Stimulated activated naive CD8-positive, alpha-beta T cell treated with anti-CD3 and anti-CD28 coated beads, Interleukin-15, amount 100 ng/mL, for 72 hours (primary cell): ENCODE measurements at regions not wholly inside any gene's neighbourhood (a gene's known extent, or its start where the extent isn't known, plus 50 kb on each side); places are given as distances from the start of the nearest gene placed in this dataset.
"Not testable (repeated sequence)": the region's sequence is repeated elsewhere in the genome, so short reads cannot be mapped to it uniquely, and the experiment has no call there.

ENCODE experiments used
- ATAC-seq: fragments of 150-1000 bp; cut with Tn5 transposase; 2 replicates; pipeline ENCODE4 v1.10.0; 2021; ENCODE audit warnings: mild to moderate bottlenecking, moderate library complexity
- DNase-seq, 2 donors: peaks; one replicate each; pipeline ENCODE4 v3.0.0; 2021 to 2022
- H3K27ac Mint-ChIP-seq, 2 donors: one replicate each; pipeline ENCODE4 v1.8.0; 2022; ENCODE audit warnings: mild to moderate bottlenecking in 2 of 2, mixed read lengths in 2 of 2, moderate library complexity in 2 of 2
- H3K27me3 Mint-ChIP-seq: one replicate; pipeline ENCODE4 v1.8.0; 2022; ENCODE audit warnings: mixed read lengths
- H3K4me1 Mint-ChIP-seq: one replicate; pipeline ENCODE4 v1.8.0; 2022; ENCODE audit warnings: mild to moderate bottlenecking, mixed read lengths
- H3K4me3 Mint-ChIP-seq, 2 donors: one replicate each; pipeline ENCODE4 v1.8.0; 2022; ENCODE audit warnings: mild to moderate bottlenecking in 2 of 2, mixed read lengths in 2 of 2, moderate library complexity in 1 of 2
- H3K9me3 Mint-ChIP-seq, 2 donors: one replicate each; pipeline ENCODE4 v1.8.0; 2022; ENCODE audit warnings: mixed read lengths in 2 of 2

DNA sequence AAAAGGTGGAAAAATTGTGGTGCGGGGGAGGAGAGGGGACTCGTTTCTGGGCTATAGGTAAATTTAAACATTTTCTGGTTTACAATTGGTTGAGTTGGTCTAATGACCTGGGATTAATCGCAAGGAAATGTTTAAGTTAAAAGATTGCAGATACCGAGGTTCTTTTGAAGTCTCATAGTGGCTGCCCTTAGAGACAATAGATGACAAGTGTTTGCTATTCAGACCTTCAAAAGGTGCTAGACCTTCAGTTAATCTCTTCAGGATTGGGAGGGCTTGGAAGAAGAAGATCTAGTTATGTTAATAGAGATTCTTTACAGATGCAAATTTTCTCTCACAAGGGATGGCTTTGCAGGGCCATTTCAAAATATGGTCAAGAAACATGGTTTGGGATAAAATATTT lies 2286.1 kb upstream of the AGA start:
- no peaks in the 10 kb centered on the region for H3K4me1 Mint-ChIP-seq
- no peaks in the 10 kb centered on the region for H3K27me3 Mint-ChIP-seq
- DNase-seq, result no peak
- H3K4me3 Mint-ChIP-seq, result no peak overlapping the region
- ATAC-seq, result no peak
- H3K27ac Mint-ChIP-seq, result no peak overlapping the region
- H3K9me3 Mint-ChIP-seq, result peaks cover 7 to 9% of the 10 kb centered on the region in 2 donors

DNA sequence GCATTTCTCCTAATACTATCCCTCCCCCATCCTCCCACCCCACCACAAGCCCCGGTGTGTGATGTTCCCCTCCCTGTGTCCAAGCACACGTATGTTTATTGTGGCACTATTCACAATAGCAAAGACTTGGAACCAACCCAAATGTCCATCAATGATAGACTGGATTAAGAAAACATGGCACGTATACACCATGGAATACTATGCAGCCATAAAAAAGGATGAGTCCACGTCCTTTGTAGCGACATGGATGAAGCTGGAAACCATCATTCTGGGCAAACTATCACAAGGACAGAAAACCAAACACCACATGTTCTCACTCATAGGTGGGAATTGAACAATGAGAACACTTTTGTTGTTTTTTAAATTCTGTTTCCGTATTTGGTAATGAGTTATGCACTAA lies 2294.6 kb upstream of the AGA start:
- not testable (repeated sequence) for H3K4me3 Mint-ChIP-seq, H3K4me1 Mint-ChIP-seq, H3K27me3 Mint-ChIP-seq, H3K9me3 Mint-ChIP-seq, ATAC-seq, DNase-seq, H3K27ac Mint-ChIP-seq

DNA sequence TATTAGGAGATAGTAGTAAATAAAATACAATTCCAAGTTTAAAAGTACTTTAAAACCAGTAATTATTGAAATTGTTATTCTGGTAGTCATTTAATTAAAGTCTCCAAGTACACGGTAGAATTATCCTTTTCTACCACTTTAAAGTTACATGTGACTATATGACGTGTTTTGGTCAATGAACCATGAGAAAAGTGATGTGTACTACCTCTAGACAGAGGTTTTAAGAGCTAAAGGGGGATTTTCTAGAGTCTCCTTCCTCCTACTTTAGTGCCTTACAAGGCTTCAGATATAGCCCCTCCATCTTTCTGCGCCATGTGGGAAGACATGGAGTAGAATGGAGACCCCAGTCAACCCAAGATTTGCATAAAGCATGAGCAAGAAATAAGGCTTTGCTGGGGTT lies 2296.6 kb upstream of the AGA start:
- Mint-ChIP-seq H3K27ac (no peak overlapping the region), H3K4me3 (no peak overlapping the region), H3K9me3 (peaks cover 0 to 5% of the 10 kb centered on the region in 2 donors), H3K27me3 (no peaks in the 10 kb centered on the region), H3K4me1 (no peaks in the 10 kb centered on the region)
- DNase-seq, result no peak
- no peak for ATAC-seq

DNA sequence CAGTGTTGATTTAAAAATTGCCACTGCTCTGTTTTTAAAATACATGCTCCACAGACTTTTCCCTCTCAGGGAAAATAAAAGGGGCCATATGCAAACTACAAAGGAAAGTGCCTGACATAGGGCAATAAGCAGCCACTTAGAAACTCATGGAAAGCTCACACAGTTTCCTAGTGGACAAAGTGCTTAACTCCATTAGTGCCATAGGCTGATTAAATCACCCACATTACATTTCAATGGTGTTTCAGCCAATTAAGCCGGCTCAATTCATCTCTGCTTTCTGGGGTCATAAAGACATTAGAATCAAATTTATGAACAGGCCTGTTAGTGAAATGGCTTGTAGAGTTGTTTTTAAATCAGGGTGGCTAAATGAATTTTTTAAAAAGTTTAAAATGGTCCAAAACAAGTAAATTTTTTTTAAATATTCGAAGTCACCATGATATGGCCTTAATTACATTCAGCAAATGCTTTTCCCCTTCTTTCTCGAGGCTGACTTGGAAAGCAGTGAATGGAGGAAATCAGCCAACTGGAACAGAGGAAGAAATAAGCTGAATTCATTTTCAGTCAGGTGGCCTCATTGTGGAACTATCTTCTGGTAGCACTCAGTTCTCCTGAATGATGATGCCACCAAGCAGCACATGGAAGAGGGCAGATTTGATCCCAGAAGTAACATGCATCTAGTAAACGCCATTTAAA lies 2305.1 kb upstream of the AGA start:
- DNase-seq (no peak), ATAC-seq (no peak)

DNA sequence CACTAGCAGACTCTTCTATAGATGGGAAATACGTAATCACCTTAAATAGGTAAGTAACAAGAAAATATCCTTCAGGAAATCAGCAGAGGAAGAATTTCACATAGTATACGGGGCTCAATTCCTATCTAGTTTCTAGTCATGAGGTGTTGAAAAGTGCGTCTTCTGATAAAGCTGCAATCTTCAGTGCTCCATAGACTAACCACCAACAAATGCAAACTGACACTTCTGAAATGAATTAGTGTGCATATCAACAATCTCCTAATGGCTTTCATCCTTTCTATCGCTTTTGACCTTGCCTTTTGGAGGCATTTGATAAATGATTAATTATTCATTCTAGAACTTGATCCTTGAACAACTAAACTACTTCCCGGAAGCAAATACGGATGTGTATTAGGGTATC lies 2306.6 kb upstream of the AGA start:
- DNase-seq (no peak), ATAC-seq (no peak)
- Mint-ChIP-seq H3K27me3 (no peaks in the 10 kb centered on the region), H3K4me3 (no peak overlapping the region), H3K4me1 (no peaks in the 10 kb centered on the region), H3K27ac (no peak overlapping the region), H3K9me3 (peaks cover 4 to 14% of the 10 kb centered on the region in 2 donors)

More for the DNA sequence above, 2305.1 kb upstream of the AGA start:
- Mint-ChIP-seq H3K27me3 (no peaks in the 10 kb centered on the region), H3K4me3 (no peak overlapping the region), H3K27ac (no peak overlapping the region), H3K4me1 (no peaks in the 10 kb centered on the region), H3K9me3 (peaks cover 4 to 14% of the 10 kb centered on the region in 2 donors)

DNA sequence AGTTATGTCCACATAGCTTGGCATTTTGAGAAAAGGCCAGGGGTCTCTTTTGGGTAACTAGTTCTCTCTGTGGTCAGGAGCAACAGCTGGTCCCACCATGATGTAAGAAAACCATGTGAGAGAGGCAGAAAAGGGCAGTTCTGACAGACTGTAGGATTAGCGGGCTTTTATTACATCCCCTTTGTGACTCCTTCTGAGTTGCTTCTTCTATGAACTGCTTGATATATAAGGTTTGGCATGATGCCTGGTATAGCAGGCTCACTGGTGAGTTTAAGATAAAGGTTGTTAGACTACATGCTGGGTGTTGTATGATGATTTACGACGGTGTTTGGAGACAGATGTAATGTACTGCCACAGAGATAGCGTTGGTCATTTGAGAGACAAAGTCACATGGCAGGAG lies 2308.1 kb upstream of the AGA start:
- H3K4me3 Mint-ChIP-seq, result no peak overlapping the region
- no peaks in the 10 kb centered on the region for H3K27me3 Mint-ChIP-seq
- H3K4me1 Mint-ChIP-seq, result no peaks in the 10 kb centered on the region
- no peak for ATAC-seq
- no peak overlapping the region for H3K27ac Mint-ChIP-seq
- H3K9me3 Mint-ChIP-seq, result peaks cover 4 to 7% of the 10 kb centered on the region in 2 donors
- DNase-seq, result no peak

DNA sequence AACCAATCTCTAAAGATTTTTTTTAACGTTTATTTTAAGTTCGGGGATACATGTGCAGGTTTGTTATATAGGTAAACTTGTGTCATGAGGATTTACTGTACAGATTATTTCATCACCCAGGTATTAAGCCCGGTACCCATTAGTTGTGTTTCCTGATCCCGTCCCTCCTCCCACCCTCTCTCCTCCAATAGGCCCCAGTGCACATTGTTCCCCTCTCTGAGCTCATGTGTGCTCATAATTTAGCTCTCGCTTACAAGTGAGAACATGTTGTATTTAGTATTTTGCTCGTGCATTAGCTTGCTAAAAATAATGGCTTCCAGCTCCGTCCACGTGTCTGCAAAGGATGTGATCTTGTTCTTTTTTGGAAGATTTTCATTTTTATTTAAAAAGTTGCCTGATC lies 2309.4 kb upstream of the AGA start:
- no peak overlapping the region for H3K27ac Mint-ChIP-seq
- H3K9me3 Mint-ChIP-seq, result no peaks in the 10 kb centered on the region
- DNase-seq (no peak), ATAC-seq (no peak)
- no peaks in the 10 kb centered on the region for H3K4me1 Mint-ChIP-seq
- H3K27me3 Mint-ChIP-seq, result no peaks in the 10 kb centered on the region
- H3K4me3 Mint-ChIP-seq, result no peak overlapping the region

DNA sequence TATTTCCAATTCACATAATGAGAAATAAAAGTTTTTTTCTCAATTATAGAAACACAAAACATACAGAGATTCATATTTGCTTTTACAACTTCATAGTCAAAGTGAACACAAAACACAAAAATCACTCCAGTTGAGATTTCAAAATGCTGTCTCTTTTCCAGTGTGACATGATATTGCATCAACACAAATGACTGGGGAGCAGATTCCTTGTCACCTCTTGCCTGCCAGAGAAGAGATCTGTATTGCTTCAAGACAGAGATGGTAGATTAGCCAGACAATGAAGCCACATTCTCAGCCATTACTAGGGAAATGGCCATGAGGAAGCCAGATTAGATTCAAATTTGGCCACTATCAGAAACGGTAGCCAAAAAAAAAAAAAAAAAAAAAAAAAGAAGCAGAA lies 2313.1 kb upstream of the AGA start:
- no peaks in the 10 kb centered on the region for H3K27me3 Mint-ChIP-seq
- H3K4me3 Mint-ChIP-seq, result no peak overlapping the region
- no peaks in the 10 kb centered on the region for H3K9me3 Mint-ChIP-seq
- ATAC-seq (no peak), DNase-seq (no peak)
- no peaks in the 10 kb centered on the region for H3K4me1 Mint-ChIP-seq
- no peak overlapping the region for H3K27ac Mint-ChIP-seq

DNA sequence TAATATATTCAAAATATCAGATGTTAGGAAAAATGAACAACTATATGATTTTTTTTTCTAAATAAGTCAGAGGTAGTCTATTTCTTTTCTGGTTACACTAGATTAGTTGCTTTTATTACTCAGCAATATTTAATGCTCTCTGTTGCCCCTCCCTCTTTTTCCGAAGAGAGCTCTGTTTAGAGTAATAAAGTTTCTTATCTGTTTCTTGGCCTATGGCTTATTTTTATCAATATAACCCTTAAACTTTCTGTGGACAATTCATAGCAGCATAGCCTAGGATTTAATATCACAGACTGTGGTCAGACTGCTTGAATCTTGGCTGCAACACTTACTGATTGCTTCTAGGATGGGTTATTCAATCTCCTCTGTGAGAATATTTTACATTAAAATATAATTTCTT lies 2315.4 kb upstream of the AGA start:
- DNase-seq (no peak), ATAC-seq (no peak)
- H3K9me3 Mint-ChIP-seq, result no peaks in the 10 kb centered on the region
- no peak overlapping the region for H3K4me3 Mint-ChIP-seq
- H3K27me3 Mint-ChIP-seq, result no peaks in the 10 kb centered on the region
- H3K27ac Mint-ChIP-seq, result no peak overlapping the region
- no peaks in the 10 kb centered on the region for H3K4me1 Mint-ChIP-seq

DNA sequence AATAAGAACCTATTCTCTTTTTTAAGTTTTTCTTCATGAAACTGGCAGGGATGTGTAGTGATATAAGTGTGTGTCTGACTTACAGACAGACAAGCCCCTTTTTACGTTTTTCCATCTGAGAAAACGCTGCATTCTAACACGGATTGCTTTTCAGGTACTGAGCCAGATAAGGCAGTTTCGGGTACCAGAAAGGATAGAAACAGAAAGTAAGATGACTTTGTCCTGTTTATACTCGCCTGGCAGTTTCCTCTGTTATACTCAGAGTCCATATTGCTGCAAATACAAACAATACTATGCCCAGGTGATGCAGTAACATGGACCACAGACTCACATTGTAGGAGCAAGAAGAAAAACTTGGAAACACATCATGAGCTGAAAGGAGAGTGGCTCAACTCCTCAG lies 2320.6 kb upstream of the AGA start:
- Mint-ChIP-seq H3K9me3 (peaks cover 8 to 10% of the 10 kb centered on the region in 2 donors), H3K27me3 (no peaks in the 10 kb centered on the region), H3K27ac (no peak overlapping the region), H3K4me3 (no peak overlapping the region), H3K4me1 (no peaks in the 10 kb centered on the region)
- ATAC-seq (no peak), DNase-seq (no peak)

DNA sequence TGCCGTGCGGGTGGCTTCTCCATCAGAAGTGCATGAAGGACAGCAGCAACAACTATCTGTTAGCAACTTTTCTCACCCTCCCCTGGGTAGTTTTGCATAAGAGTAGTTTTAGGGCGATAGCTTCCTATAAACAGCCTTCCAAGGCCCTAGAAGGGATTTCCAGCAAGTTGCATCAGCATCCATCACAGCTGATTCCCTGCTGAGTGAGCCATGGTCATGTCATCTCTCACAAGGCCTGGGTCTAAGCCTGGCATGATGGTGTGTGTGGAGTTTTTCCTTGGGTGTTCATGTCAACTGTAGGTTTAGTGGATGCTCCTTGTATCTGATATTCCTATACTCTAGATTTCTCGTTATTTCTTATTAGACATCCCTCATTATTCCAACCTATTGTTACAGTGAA lies 2324.7 kb upstream of the AGA start:
- no peak for DNase-seq
- Mint-ChIP-seq H3K4me1 (no peaks in the 10 kb centered on the region), H3K27ac (peak overlapping the region in 1 of 2 donors; percentile 62), H3K4me3 (no peak overlapping the region), H3K9me3 (peaks cover 8 to 10% of the 10 kb centered on the region in 2 donors), H3K27me3 (no peaks in the 10 kb centered on the region)
- ATAC-seq, result no peak

DNA sequence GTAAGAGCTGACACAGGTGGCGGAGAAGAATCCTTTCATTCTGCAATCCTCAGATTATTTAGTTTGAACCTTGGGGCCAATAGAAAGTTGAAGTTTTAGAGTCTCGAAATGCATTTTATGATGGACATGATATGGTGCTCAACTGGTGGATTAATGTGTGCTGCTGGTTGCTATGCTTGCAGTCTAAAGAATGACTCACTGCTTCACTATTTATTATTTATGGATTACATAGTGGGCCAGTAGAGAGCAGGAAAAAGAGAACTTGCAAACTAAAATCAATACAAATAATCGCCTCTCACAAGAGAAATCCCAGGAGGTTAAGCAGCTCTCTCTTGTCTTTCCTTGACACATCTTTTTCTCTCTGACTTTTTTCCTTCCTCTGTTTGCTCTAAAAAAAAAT lies 2326.8 kb upstream of the AGA start:
- DNase-seq (no peak), ATAC-seq (no peak)
- no peaks in the 10 kb centered on the region for H3K4me1 Mint-ChIP-seq
- H3K9me3 Mint-ChIP-seq, result peaks cover 5 to 8% of the 10 kb centered on the region in 2 donors
- no peaks in the 10 kb centered on the region for H3K27me3 Mint-ChIP-seq
- no peak overlapping the region for H3K27ac Mint-ChIP-seq
- no peak overlapping the region for H3K4me3 Mint-ChIP-seq

DNA sequence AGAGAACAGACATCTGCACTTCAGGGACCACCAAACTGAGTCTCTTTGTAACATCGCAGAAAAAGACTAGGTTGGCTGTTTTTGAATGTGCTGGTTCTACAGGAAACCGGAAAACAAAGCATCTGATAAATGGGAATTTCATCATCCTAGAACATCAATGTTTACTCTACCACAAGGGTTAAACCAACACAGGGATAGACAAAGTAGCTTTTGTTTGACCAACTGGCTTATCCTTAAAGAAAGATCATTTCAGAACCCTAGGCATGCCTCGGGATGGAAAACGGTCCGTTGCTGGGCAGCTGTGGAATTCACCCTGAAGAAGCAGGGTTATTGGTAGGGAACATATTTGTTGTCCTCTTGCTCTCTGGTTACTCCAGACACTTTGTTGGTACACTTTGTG lies 2355.5 kb upstream of the AGA start:
- DNase-seq (no peak), ATAC-seq (no peak)
- Mint-ChIP-seq H3K27me3 (no peaks in the 10 kb centered on the region), H3K4me3 (no peak overlapping the region), H3K27ac (no peak overlapping the region), H3K9me3 (no peaks in the 10 kb centered on the region), H3K4me1 (no peaks in the 10 kb centered on the region)

DNA sequence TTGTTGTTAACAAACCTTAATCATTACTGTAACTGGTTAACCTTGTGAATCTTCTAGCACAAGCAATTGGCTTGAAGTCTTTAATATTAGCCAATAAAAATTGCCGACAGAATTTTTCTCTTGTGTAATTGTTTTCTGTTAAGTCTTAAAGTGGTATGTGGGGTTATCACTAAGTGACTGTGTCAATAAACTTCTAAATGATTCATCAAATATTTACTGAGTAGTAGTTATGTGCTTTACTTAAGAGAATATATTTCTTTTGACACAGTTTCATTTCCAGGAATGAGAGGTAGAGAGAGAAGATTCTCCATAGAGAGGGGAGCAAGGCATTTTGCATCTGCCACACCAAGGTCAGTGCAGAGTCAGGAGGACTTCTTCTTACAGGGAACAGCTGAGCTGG lies 2361.6 kb upstream of the AGA start:
- Mint-ChIP-seq H3K27ac (no peak overlapping the region), H3K9me3 (peaks cover 6 to 16% of the 10 kb centered on the region in 2 donors), H3K4me1 (no peaks in the 10 kb centered on the region), H3K27me3 (no peaks in the 10 kb centered on the region), H3K4me3 (no peak overlapping the region)
- ATAC-seq, result no peak
- no peak for DNase-seq

DNA sequence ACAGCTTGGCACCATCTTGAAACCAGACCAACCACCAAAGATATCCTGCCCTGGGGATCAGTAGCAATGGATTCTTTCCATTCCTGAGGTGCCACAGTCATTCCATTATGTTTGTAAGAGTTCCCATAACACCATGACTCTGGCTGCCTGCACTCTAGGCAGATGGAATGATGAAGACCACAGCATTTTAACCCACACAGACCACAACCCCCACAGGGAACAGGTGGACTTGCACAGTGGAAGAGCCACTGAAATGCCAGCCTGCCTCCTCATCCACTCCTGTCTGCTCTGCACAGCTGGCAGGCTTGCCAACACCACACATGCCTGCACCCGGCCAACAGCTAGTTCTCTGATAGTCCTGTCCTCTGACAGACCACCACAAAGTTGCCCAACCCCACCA lies 2362.2 kb upstream of the AGA start:
- ATAC-seq (no peak), DNase-seq (no peak)
- Mint-ChIP-seq H3K9me3 (peaks cover 6 to 16% of the 10 kb centered on the region in 2 donors), H3K4me1 (no peaks in the 10 kb centered on the region), H3K27me3 (no peaks in the 10 kb centered on the region), H3K27ac (no peak overlapping the region), H3K4me3 (no peak overlapping the region)

DNA sequence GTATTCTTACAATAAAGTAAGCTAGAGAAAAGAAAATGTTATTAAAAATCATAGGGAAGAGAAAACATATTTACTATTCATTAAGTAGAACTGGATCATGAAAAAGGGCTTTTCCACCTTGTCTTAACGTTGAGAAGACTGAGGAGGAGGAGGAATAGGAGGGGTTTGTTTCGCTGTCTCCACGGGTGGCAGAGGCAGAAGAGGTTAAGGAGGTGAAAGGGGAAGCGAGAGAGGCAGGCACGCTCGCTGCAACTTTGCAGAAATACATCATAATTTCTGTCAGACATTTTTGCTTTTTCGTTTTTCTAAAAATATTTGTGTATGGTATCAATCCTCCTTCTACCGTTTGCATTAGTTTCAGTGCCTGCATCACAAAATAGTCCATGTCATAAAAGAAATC lies 2375.1 kb upstream of the AGA start:
- H3K4me1 Mint-ChIP-seq, result no peaks in the 10 kb centered on the region
- no peak for ATAC-seq
- no peak overlapping the region for H3K27ac Mint-ChIP-seq
- no peaks in the 10 kb centered on the region for H3K27me3 Mint-ChIP-seq
- no peak overlapping the region for H3K4me3 Mint-ChIP-seq
- DNase-seq, result no peak
- H3K9me3 Mint-ChIP-seq, result peaks cover 5 to 6% of the 10 kb centered on the region in 2 donors

DNA sequence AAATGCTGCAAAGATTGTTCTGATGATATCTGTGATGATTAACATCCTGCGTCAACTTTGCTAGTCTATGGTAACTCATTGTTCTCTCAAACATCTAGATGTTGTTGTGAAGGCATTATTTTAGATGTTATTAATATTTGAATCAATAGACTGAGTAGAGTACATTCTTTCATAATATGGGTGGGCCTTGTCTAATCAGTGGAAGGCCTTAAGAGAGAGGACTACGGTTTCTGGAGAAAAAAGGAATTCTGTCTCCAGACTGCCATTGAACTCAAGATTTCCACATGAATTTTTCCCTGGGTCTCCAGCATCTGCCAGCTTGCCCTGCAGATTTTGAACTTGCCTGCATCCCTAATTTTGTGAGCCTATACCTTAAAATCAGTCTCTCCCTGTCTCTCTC lies 2381.1 kb upstream of the AGA start:
- DNase-seq (no peak), ATAC-seq (no peak)
- Mint-ChIP-seq H3K4me3 (no peak overlapping the region), H3K9me3 (peaks cover 6 to 9% of the 10 kb centered on the region in 2 donors), H3K27ac (no peak overlapping the region), H3K4me1 (no peaks in the 10 kb centered on the region), H3K27me3 (no peaks in the 10 kb centered on the region)
